22Rv1 (cell line): ENCODE measurements at regions not wholly inside any gene's neighbourhood (a gene's known extent, or its start where the extent isn't known, plus 50 kb on each side); places are given as distances from the start of the nearest gene placed in this dataset.

ENCODE experiments used
- CTCF ChIP-seq: fragments of 450-650 bp; IDR thresholded peaks from 2 replicates; pipeline ENCODE4 v1.5.1; 2017; ENCODE audit warnings: mild to moderate bottlenecking
- ZFX ChIP-seq: fragments of 450-650 bp; IDR thresholded peaks from 2 replicates; pipeline ENCODE4 v1.6.1; 2017; ENCODE audit warnings: antibody characterized with exemption, borderline replicate concordance

DNA sequence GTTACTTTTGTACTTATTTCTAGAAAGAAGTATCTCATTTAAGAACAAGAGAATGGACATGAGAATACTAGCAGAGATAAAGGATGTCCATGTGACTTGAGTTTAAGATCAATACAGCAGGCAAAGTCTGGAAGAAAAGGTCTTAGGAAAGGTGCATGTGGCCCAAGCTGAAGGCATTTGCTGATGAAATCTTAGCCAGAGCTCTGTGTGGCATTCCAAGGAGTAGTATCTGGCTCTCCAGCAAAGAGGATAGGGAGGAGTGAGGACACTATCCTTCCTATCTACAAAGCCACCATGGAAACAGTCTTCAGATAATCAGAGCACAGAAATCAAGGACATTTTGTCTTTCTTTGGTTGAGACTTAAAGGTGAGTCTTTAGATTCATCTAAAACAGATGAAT is 244.1 kb upstream of the RGMB start:
- TF ChIP-seq CTCF (no peak), ZFX (no peak)
